Esophagus muscularis mucosa (tissue), 4 donors: ENCODE measurements at regions not wholly inside any gene's neighbourhood (a gene's known extent, or its start where the extent isn't known, plus 50 kb on each side); places are given as distances from the start of the nearest gene placed in this dataset.

Experiments
- DNase-seq: peaks from one replicate; pipeline ENCODE4 v3.0.0-alpha.2; 2017; ENCODE audit errors: extremely low spot score
- H3K27ac ChIP-seq, 4 donors: fragments of 200-600 bp; sonication (generic); replicated peaks in 1 of 4; 1 replicate in 3 of 4; 2 replicates in 1 of 4; pipeline ENCODE4 v1.5.1; 2016 to 2019; ENCODE audit warnings: mild to moderate bottlenecking in 1 of 4
- H3K27me3 ChIP-seq, 4 donors: fragments of 200-600 bp; sonication (generic); one replicate each; pipeline versions ENCODE4 v1.5.1 to v1.6.0; 2016 to 2019
- H3K36me3 ChIP-seq, 4 donors: fragments of 200-600 bp; sonication (generic); one replicate each; pipeline ENCODE4 v1.5.1; 2016 to 2019
- H3K4me1 ChIP-seq, 4 donors: fragments of 200-600 bp; sonication (generic); one replicate each; pipeline ENCODE4 v1.5.1; 2016 to 2019
- H3K4me3 ChIP-seq, 4 donors: fragments of 200-600 bp; sonication (generic); 1 replicate in 2 of 4; 2 replicates in 2 of 4; pipeline ENCODE4 v1.5.1; 2016 to 2019; ENCODE audit warnings: mild to moderate bottlenecking in 4 of 4, moderate library complexity in 1 of 4
- H3K9me3 ChIP-seq, 4 donors: fragments of 200-600 bp; sonication (generic); 1 replicate in 3 of 4; 2 replicates in 1 of 4; pipeline ENCODE4 v1.5.1; 2016 to 2019
- CTCF ChIP-seq, 3 experiments: fragments of 200-600 bp in 2 of 3; fragments of 450-650 bp in 1 of 3; sonication (generic) in 2 of 3; IDR thresholded peaks; one replicate each; pipeline ENCODE4 v1.5.1; 2017 to 2019; ENCODE audit warnings: antibody characterized with exemption in 3 of 3, mild to moderate bottlenecking in 2 of 3, moderate library complexity in 1 of 3
- EP300 ChIP-seq: sonication (generic); formaldehyde crosslinking; IDR thresholded peaks from one replicate; pipeline ENCODE4 v1.6.1; 2017; ENCODE audit warnings: antibody characterized with exemption
- POLR2A ChIP-seq: fragments of 450-650 bp; IDR thresholded peaks from one replicate; pipeline ENCODE4 v1.6.1; 2017; ENCODE audit warnings: antibody characterized with exemption, moderate library complexity, mild to moderate bottlenecking, low read depth
- POLR2AphosphoS5 ChIP-seq, 2 donors: sonication (generic); formaldehyde crosslinking; IDR thresholded peaks; one replicate each; pipeline ENCODE4 v1.6.1; 2017; ENCODE audit warnings: antibody characterized with exemption in 2 of 2
- WGBS: methylation state at CpG from one replicate; pipeline ENCODE4 v1.1.5; 2018; 5-methylcytosine and 5-hydroxymethylcytosine counted together
- intact Hi-C: fragments of 100-400 bp; cut with DNase I; formaldehyde crosslinking; loops from one replicate; pipeline ENCODE4 v1.15.1; 2023

DNA sequence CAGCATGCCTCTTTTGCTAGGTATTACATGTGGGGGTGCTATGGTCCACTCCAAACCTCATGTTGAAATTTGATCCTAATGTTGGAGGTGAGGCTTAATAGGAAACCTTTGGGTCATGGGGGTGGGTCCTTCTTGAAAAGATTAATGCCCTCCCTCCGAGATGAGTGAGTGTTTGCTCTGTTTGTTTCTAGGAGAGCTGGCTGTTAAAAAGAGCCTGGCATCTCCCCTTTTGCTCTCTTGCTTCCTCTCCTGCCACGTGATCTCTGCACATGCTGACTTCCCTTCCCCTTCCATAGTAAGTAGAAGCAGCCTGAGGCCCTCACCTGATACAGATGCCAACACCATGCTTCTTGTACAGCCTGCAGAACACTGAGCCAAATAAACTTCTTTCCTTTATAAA lies 104.5 kb downstream of the FAT3 start:
- no peaks in the 10 kb centered on the region for H3K27me3 ChIP-seq
- no peaks in the 10 kb centered on the region for H3K36me3 ChIP-seq
- no peak overlapping the region for H3K4me3 ChIP-seq
- no peak overlapping the region for H3K27ac ChIP-seq
- WGBS = 67% methylated on average over 2 of the region's 2 CpGs
- H3K9me3 ChIP-seq = peaks cover 0 to under 1% (median 0%) of the 10 kb centered on the region in 4 donors
- intact Hi-C loops = no loop called here
- no peak for TF ChIP-seq CTCF (IDR thresholded peaks at IDR 0.05)
- no peak for TF ChIP-seq POLR2A
- no peak for TF ChIP-seq POLR2AphosphoS5 (IDR thresholded peaks at IDR 0.05)
- no peak for TF ChIP-seq EP300
- no peak for DNase-seq
- peaks cover 0 to 24% (median 5%) of the 10 kb centered on the region in 4 donors for H3K4me1 ChIP-seq

GRCh38 chr11:92329646-92330045 lies 105.0 kb downstream of the FAT3 start:
- TF ChIP-seq CTCF (IDR thresholded peaks at IDR 0.05) = no peak
- no peak for TF ChIP-seq EP300
- TF ChIP-seq POLR2A = no peak
- no peak for TF ChIP-seq POLR2AphosphoS5 (IDR thresholded peaks at IDR 0.05)
- H3K4me3 ChIP-seq = no peak overlapping the region
- 31% methylated on average over 2 of the region's 2 CpGs for WGBS
- intact Hi-C loops = no loop called here
- H3K27ac ChIP-seq = no peak overlapping the region
- no peak for DNase-seq
- no peaks in the 10 kb centered on the region for H3K36me3 ChIP-seq
- H3K27me3 ChIP-seq = no peaks in the 10 kb centered on the region
- no peaks in the 10 kb centered on the region for H3K9me3 ChIP-seq
- peaks cover 0 to 24% (median 5%) of the 10 kb centered on the region in 4 donors for H3K4me1 ChIP-seq

- Histone ChIP-seq H3K4me1 (peaks cover 0 to 24% (median 5%) of the 10 kb centered on the region in 4 donors), H3K36me3 (no peaks in the 10 kb centered on the region), H3K27me3 (no peaks in the 10 kb centered on the region), H3K4me3 (no peak overlapping the region), H3K27ac (no peak overlapping the region), H3K9me3 (no peaks in the 10 kb centered on the region)
- intact Hi-C loops = no loop called here
- DNase-seq = no peak
- TF ChIP-seq EP300 (no peak), CTCF (IDR thresholded peaks at IDR 0.05) (no peak), POLR2AphosphoS5 (IDR thresholded peaks at IDR 0.05) (no peak), POLR2A (no peak)
- 40% methylated on average over 2 of the region's 2 CpGs for WGBS
Measured at GRCh38 chr11:92330114-92330513, 105.5 kb downstream of the FAT3 start.

GRCh38 chr11:92332986-92333385 lies 108.4 kb downstream of the FAT3 start:
- H3K4me1 ChIP-seq = peaks cover 0 to 24% (median 5%) of the 10 kb centered on the region in 4 donors
- no peaks in the 10 kb centered on the region for H3K9me3 ChIP-seq
- TF ChIP-seq EP300 (no peak), CTCF (IDR thresholded peaks at IDR 0.05) (no peak), POLR2A (no peak), POLR2AphosphoS5 (IDR thresholded peaks at IDR 0.05) (no peak)
- intact Hi-C loops = no loop called here
- no peak overlapping the region for H3K27ac ChIP-seq
- WGBS = 58% methylated on average over 1 of the region's 1 CpG
- H3K36me3 ChIP-seq = no peaks in the 10 kb centered on the region
- H3K27me3 ChIP-seq = no peaks in the 10 kb centered on the region
- DNase-seq = no peak
- no peak overlapping the region for H3K4me3 ChIP-seq

DNA sequence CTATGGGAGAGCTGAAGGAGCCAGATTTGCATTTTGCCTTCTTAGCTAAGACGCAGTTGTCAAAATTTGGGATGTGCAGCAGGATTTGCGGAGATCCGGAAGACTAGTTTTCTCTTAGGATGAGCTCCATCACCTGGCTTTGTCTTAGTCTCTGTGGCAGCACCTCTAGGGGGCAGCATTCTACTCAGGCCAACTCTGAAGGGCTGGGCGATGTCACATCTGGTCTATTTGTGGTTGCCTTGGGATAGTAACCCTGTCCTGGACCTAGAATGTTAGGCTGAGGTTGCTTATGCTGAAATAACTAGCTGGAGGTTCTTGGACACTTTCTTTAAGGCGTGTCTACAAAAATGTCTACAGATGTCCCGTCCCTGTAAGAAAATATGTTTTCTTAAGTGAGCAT lies 116.2 kb downstream of the FAT3 start:
- Histone ChIP-seq H3K36me3 (no peaks in the 10 kb centered on the region), H3K4me3 (no peak overlapping the region), H3K27me3 (no peaks in the 10 kb centered on the region), H3K9me3 (no peaks in the 10 kb centered on the region), H3K27ac (no peak overlapping the region), H3K4me1 (no peaks in the 10 kb centered on the region)
- TF ChIP-seq CTCF (IDR thresholded peaks at IDR 0.05) (no peak), EP300 (no peak), POLR2AphosphoS5 (IDR thresholded peaks at IDR 0.05) (no peak), POLR2A (no peak)
- intact Hi-C loops = no loop called here
- WGBS = 95% methylated on average over 6 of the region's 6 CpGs
- DNase-seq = no peak
